ENCODE measurements at regions not wholly inside any gene's neighbourhood (a gene's known extent, or its start where the extent isn't known, plus 50 kb on each side); places are given as distances from the start of the nearest gene placed in this dataset.

DNA sequence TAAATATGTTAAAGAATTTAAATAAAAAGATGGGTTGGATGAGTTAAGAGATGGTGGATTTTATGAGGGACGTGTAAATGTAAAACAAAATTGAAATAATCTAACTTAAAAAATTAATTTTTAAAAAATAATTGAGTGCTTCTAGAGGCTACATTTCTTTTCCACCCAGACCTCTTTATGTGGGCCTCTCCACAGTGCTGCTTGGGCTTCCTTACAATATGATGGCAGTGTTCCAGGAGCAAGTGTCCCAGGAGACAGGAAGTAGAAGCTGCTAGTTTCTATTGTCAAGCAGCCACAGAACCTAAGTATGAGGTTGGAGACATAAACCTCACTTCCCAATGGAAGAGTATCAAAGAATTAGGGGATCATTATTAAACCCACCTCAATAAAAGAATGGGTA is 205.7 kb upstream of the CPHXL start:
- TF ChIP-seq, protein P1, sequence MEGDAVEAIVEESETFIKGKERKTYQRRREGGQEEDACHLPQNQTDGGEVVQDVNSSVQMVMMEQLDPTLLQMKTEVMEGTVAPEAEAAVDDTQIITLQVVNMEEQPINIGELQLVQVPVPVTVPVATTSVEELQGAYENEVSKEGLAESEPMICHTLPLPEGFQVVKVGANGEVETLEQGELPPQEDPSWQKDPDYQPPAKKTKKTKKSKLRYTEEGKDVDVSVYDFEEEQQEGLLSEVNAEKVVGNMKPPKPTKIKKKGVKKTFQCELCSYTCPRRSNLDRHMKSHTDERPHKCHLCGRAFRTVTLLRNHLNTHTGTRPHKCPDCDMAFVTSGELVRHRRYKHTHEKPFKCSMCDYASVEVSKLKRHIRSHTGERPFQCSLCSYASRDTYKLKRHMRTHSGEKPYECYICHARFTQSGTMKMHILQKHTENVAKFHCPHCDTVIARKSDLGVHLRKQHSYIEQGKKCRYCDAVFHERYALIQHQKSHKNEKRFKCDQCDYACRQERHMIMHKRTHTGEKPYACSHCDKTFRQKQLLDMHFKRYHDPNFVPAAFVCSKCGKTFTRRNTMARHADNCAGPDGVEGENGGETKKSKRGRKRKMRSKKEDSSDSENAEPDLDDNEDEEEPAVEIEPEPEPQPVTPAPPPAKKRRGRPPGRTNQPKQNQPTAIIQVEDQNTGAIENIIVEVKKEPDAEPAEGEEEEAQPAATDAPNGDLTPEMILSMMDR (conservative IDR thresholded peaks at IDR 0.05) = no peak
- TF ChIP-seq EZH2 (IDR thresholded peaks at IDR 0.05; ENCODE audit: low read depth) = no peak
